HUES48 (cell line): ENCODE measurements at regions not wholly inside any gene's neighbourhood (a gene's known extent, or its start where the extent isn't known, plus 50 kb on each side); places are given as distances from the start of the nearest gene placed in this dataset.
"Not testable (repeated sequence)": the region's sequence is repeated elsewhere in the genome, so short reads cannot be mapped to it uniquely, and the experiment has no call there.

Experiments used
- H3K27ac ChIP-seq: one replicate; pipeline ENCODE4 v1.7.0; 2013; ENCODE audit warnings: low read depth, low read length, inconsistent platforms
- H3K27me3 ChIP-seq: 2 replicates; pipeline ENCODE4 v1.6.1; 2013; ENCODE audit warnings: mild to moderate bottlenecking, low read length; ENCODE audit not compliant: control insufficient read depth, insufficient read depth
- H3K36me3 ChIP-seq: 2 replicates; pipeline ENCODE4 v1.6.1; 2013; ENCODE audit warnings: low read length; ENCODE audit not compliant: control insufficient read depth, insufficient read depth
- H3K4me1 ChIP-seq: 2 replicates; pipeline ENCODE4 v1.6.1; 2013; ENCODE audit warnings: mild to moderate bottlenecking, low read length; ENCODE audit not compliant: control insufficient read depth, insufficient read depth
- H3K4me3 ChIP-seq: 2 replicates; pipeline ENCODE4 v1.5.1; 2013; ENCODE audit warnings: mild to moderate bottlenecking, low read depth, low read length
- H3K9ac ChIP-seq: 2 replicates; pipeline ENCODE4 v1.6.1; 2013; ENCODE audit warnings: mild to moderate bottlenecking, low read depth, low read length, moderate library complexity
- H3K9me3 ChIP-seq: 2 replicates; pipeline ENCODE4 v1.6.1; 2013; ENCODE audit warnings: low read length; ENCODE audit not compliant: control insufficient read depth, insufficient read depth

GRCh38 chr18:22701326-22701725, 231.8 kb upstream of the RBBP8 start:
- no peaks in the 10 kb centered on the region for H3K27me3 ChIP-seq
- no peak overlapping the region for H3K9ac ChIP-seq
- no peaks in the 10 kb centered on the region for H3K36me3 ChIP-seq

GRCh38 chr18:22701795-22702194, 231.3 kb upstream of the RBBP8 start:
- H3K4me1 ChIP-seq, result no peaks in the 10 kb centered on the region
- no peak overlapping the region for H3K9ac ChIP-seq
- no peak overlapping the region for H3K27ac ChIP-seq
- H3K36me3 ChIP-seq, result no peaks in the 10 kb centered on the region
- no peaks in the 10 kb centered on the region for H3K27me3 ChIP-seq
- no peak overlapping the region for H3K4me3 ChIP-seq
- no peaks in the 10 kb centered on the region for H3K9me3 ChIP-seq

More at GRCh38 chr18:22701326-22701725, 231.8 kb upstream of the RBBP8 start:
- Histone ChIP-seq H3K4me3 (no peak overlapping the region), H3K4me1 (no peaks in the 10 kb centered on the region), H3K9me3 (no peaks in the 10 kb centered on the region), H3K27ac (no peak overlapping the region)

- H3K27me3 ChIP-seq, result no peaks in the 10 kb centered on the region
- H3K9me3 ChIP-seq, result no peaks in the 10 kb centered on the region
- H3K4me1 ChIP-seq, result no peaks in the 10 kb centered on the region
- H3K36me3 ChIP-seq, result no peaks in the 10 kb centered on the region
- H3K9ac ChIP-seq, result no peak overlapping the region
- H3K27ac ChIP-seq, result no peak overlapping the region
- H3K4me3 ChIP-seq, result no peak overlapping the region
Observed at GRCh38 chr18:22702806-22703205, 230.3 kb upstream of the RBBP8 start.

- no peak overlapping the region for H3K9ac ChIP-seq
- no peak overlapping the region for H3K4me3 ChIP-seq
- no peaks in the 10 kb centered on the region for H3K36me3 ChIP-seq
- H3K27ac ChIP-seq, result no peak overlapping the region
- no peaks in the 10 kb centered on the region for H3K4me1 ChIP-seq
- H3K9me3 ChIP-seq, result no peaks in the 10 kb centered on the region
- H3K27me3 ChIP-seq, result no peaks in the 10 kb centered on the region
Observed at GRCh38 chr18:22703883-22704585, 229.1 kb upstream of the RBBP8 start.

GRCh38 chr18:22704586-22704918, 228.6 kb upstream of the RBBP8 start:
- no peak overlapping the region for H3K27ac ChIP-seq

GRCh38 chr18:22705328-22705727, 227.8 kb upstream of the RBBP8 start:
- Histone ChIP-seq H3K27ac (no peak overlapping the region), H3K9me3 (no peaks in the 10 kb centered on the region), H3K4me1 (no peaks in the 10 kb centered on the region), H3K4me3 (no peak overlapping the region), H3K27me3 (no peaks in the 10 kb centered on the region), H3K36me3 (no peaks in the 10 kb centered on the region), H3K9ac (no peak overlapping the region)

More at GRCh38 chr18:22704586-22704918, 228.6 kb upstream of the RBBP8 start:
- H3K4me3 ChIP-seq, result no peak overlapping the region
- H3K36me3 ChIP-seq, result no peaks in the 10 kb centered on the region
- no peaks in the 10 kb centered on the region for H3K27me3 ChIP-seq
- no peaks in the 10 kb centered on the region for H3K4me1 ChIP-seq
- no peaks in the 10 kb centered on the region for H3K9me3 ChIP-seq
- no peak overlapping the region for H3K9ac ChIP-seq

GRCh38 chr18:22706025-22706424, 227.1 kb upstream of the RBBP8 start:
- H3K36me3 ChIP-seq, H3K9me3 ChIP-seq, H3K4me3 ChIP-seq, H3K27ac ChIP-seq, H3K4me1 ChIP-seq, H3K9ac ChIP-seq, H3K27me3 ChIP-seq: not testable (repeated sequence)

- no peaks in the 10 kb centered on the region for H3K9me3 ChIP-seq
Observed at GRCh38 chr18:22709288-22710060, 223.7 kb upstream of the RBBP8 start.

GRCh38 chr18:22710673-22711191, 222.4 kb upstream of the RBBP8 start:
- Histone ChIP-seq H3K9ac (no peak overlapping the region), H3K4me1 (peaks cover 7% of the 10 kb centered on the region), H3K36me3 (no peaks in the 10 kb centered on the region), H3K27me3 (no peaks in the 10 kb centered on the region), H3K27ac (peak overlapping the region; percentile 26), H3K9me3 (no peaks in the 10 kb centered on the region), H3K4me3 (0 out of 2 replicates have a peak overlapping the region, but pooled peaks have one; percentile 2)

More at GRCh38 chr18:22709288-22710060, 223.7 kb upstream of the RBBP8 start:
- Histone ChIP-seq H3K27me3 (no peaks in the 10 kb centered on the region), H3K9ac (no peak overlapping the region), H3K36me3 (no peaks in the 10 kb centered on the region), H3K4me1 (peaks cover 7% of the 10 kb centered on the region), H3K27ac (no peak overlapping the region), H3K4me3 (no peak overlapping the region)

GRCh38 chr18:22711192-22711685, 221.9 kb upstream of the RBBP8 start:
- H3K27ac ChIP-seq, result peak overlapping the region; percentile 26
- H3K27me3 ChIP-seq, result no peaks in the 10 kb centered on the region
- H3K4me3 ChIP-seq, result 0 out of 2 replicates have a peak overlapping the region, but pooled peaks have one; percentile 2

GRCh38 chr18:22713511-22713910, 219.6 kb upstream of the RBBP8 start:
- Histone ChIP-seq H3K9me3 (no peaks in the 10 kb centered on the region), H3K9ac (no peak overlapping the region), H3K36me3 (no peaks in the 10 kb centered on the region), H3K4me1 (peaks cover 7% of the 10 kb centered on the region), H3K27ac (no peak overlapping the region), H3K27me3 (no peaks in the 10 kb centered on the region), H3K4me3 (no peak overlapping the region)

More at GRCh38 chr18:22711192-22711685, 221.9 kb upstream of the RBBP8 start:
- Histone ChIP-seq H3K4me1 (peaks cover 7% of the 10 kb centered on the region), H3K9ac (no peak overlapping the region), H3K9me3 (no peaks in the 10 kb centered on the region), H3K36me3 (no peaks in the 10 kb centered on the region)
